Sigmoid colon (tissue), 4 donors: ENCODE measurements at regions not wholly inside any gene's neighbourhood (a gene's known extent, or its start where the extent isn't known, plus 50 kb on each side); places are given as distances from the start of the nearest gene placed in this dataset.

ENCODE experiments used
- EP300 ChIP-seq, 4 donors: sonication (generic); formaldehyde crosslinking; IDR thresholded peaks; one replicate each; pipeline ENCODE4 v1.6.1; 2017; ENCODE audit warnings: antibody characterized with exemption in 4 of 4
- POLR2A ChIP-seq, 2 donors: fragments of 450-650 bp; IDR thresholded peaks; one replicate each; pipeline ENCODE4 v1.6.1; 2016; ENCODE audit warnings: antibody characterized with exemption in 2 of 2, mild to moderate bottlenecking in 2 of 2, moderate library complexity in 2 of 2
- POLR2AphosphoS5 ChIP-seq, 4 donors: sonication (generic); formaldehyde crosslinking; IDR thresholded peaks; one replicate each; pipeline ENCODE4 v1.6.1; 2017; ENCODE audit warnings: antibody characterized with exemption in 4 of 4
- TF ChIP-seq, protein P1 (sequence below), 4 experiments: fragments of 450-650 bp in 3 of 4; fragments of 200-600 bp in 1 of 4; IDR thresholded peaks; one replicate each; pipeline ENCODE4 v1.5.1; 2016 to 2019; ENCODE audit warnings: antibody characterized with exemption in 4 of 4, mild to moderate bottlenecking in 3 of 4, moderate library complexity in 2 of 4

- TF ChIP-seq, protein P1, sequence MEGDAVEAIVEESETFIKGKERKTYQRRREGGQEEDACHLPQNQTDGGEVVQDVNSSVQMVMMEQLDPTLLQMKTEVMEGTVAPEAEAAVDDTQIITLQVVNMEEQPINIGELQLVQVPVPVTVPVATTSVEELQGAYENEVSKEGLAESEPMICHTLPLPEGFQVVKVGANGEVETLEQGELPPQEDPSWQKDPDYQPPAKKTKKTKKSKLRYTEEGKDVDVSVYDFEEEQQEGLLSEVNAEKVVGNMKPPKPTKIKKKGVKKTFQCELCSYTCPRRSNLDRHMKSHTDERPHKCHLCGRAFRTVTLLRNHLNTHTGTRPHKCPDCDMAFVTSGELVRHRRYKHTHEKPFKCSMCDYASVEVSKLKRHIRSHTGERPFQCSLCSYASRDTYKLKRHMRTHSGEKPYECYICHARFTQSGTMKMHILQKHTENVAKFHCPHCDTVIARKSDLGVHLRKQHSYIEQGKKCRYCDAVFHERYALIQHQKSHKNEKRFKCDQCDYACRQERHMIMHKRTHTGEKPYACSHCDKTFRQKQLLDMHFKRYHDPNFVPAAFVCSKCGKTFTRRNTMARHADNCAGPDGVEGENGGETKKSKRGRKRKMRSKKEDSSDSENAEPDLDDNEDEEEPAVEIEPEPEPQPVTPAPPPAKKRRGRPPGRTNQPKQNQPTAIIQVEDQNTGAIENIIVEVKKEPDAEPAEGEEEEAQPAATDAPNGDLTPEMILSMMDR (IDR thresholded peaks at IDR 0.05) = no peak
- TF ChIP-seq POLR2A (IDR thresholded peaks at IDR 0.05) = no peak
- no peak for TF ChIP-seq EP300 (IDR thresholded peaks at IDR 0.05)
- no peak for TF ChIP-seq POLR2AphosphoS5 (IDR thresholded peaks at IDR 0.05)
These were observed 85.3 kb downstream of the GLUD2 start for GRCh38 chrX:121132675-121133074.
